H1 (cell line): ENCODE measurements at regions not wholly inside any gene's neighbourhood (a gene's known extent, or its start where the extent isn't known, plus 50 kb on each side); places are given as distances from the start of the nearest gene placed in this dataset.

Source experiments
- CTCF ChIA-PET: fragments of 300-600 bp; sonication (Branson Sonifier 250); formaldehyde crosslinking; loops from one replicate; lab custom pipeline; 2021; ENCODE audit not compliant: partially characterized antibody; lab: Charles Lee
- POLR2A ChIA-PET: fragments of 300-600 bp; sonication (Branson Sonifier 250); formaldehyde crosslinking; loops from one replicate; lab custom pipeline; 2021; ENCODE audit warnings: inconsistent platforms; ENCODE audit not compliant: partially characterized antibody; lab: Charles Lee
- DNase-seq, 2 experiments: peaks; one replicate each; pipeline versions ENCODE4 v3.0.0 to v3.0.0-alpha.2; 2010 to 2022; ENCODE audit warnings: low spot score in 2 of 2, low read depth in 1 of 2, mixed read lengths in 1 of 2
- FAIRE-seq: peaks from 2 replicates; lab custom pipeline; 2011; peaks lifted over from hg19 to GRCh38; lab: Jason Lieb, UNC
- H2AFZ ChIP-seq: 2 replicates; pipeline ENCODE4 v1.8.1; 2012; ENCODE audit warnings: low read length, inconsistent platforms
- H2AK5ac ChIP-seq: 2 replicates; pipeline ENCODE4 v1.6.1; 2013; ENCODE audit warnings: low read depth, low read length
- H2BK120ac ChIP-seq: replicated peaks from 2 replicates; pipeline ENCODE3; 2013; ENCODE audit warnings: low read depth, low read length, inconsistent platforms
- H2BK12ac ChIP-seq: 2 replicates; pipeline ENCODE4 v1.6.1; 2013; ENCODE audit warnings: low read depth, low read length
- H2BK15ac ChIP-seq: 2 replicates; pipeline ENCODE4 v1.6.1; 2013; ENCODE audit warnings: low read length
- H2BK20ac ChIP-seq: 2 replicates; pipeline ENCODE4 v1.6.1; 2013; ENCODE audit warnings: low read length
- H2BK5ac ChIP-seq: 2 replicates; pipeline ENCODE4 v1.6.1; 2013; ENCODE audit warnings: low read depth, low read length
- H3K14ac ChIP-seq: 2 replicates; pipeline ENCODE4 v1.6.1; 2013; ENCODE audit warnings: inconsistent platforms; ENCODE audit not compliant: insufficient read length
- H3K18ac ChIP-seq: 2 replicates; pipeline ENCODE4 v1.6.1; 2013; ENCODE audit warnings: low read length; ENCODE audit errors: extremely low read depth
- H3K23ac ChIP-seq: 2 replicates; pipeline ENCODE4 v1.6.1; 2013; ENCODE audit warnings: inconsistent platforms; ENCODE audit not compliant: insufficient read length
- H3K23me2 ChIP-seq: 2 replicates; pipeline ENCODE4 v1.6.1; 2013; ENCODE audit warnings: low read depth, low read length
- H3K27ac ChIP-seq: 2 replicates; pipeline ENCODE4 v1.6.1; 2011; ENCODE audit warnings: low read depth, low read length, inconsistent platforms
- H3K27me3 ChIP-seq, 4 experiments: replicated peaks in 1 of 4; 1 replicate in 1 of 4; 2 replicates in 3 of 4; pipeline versions ENCODE4 v1.6.1 to v1.8.1; 2011 to 2013; ENCODE audit warnings: low read length in 3 of 4, mild to moderate bottlenecking in 3 of 4, inconsistent platforms in 2 of 4, mixed read lengths in 2 of 4, moderate library complexity in 1 of 4; ENCODE audit not compliant: control insufficient read depth in 3 of 4, insufficient read depth in 3 of 4; ENCODE audit errors: extremely low read depth in 1 of 4
- H3K36me3 ChIP-seq, 4 experiments: 2 replicates each; pipeline versions ENCODE4 v1.6.1 to v1.8.1; 2011 to 2013; ENCODE audit warnings: mild to moderate bottlenecking in 4 of 4, low read length in 3 of 4, moderate library complexity in 2 of 4, control low read depth in 1 of 4, inconsistent platforms in 1 of 4; ENCODE audit not compliant: insufficient read depth in 4 of 4, control insufficient read depth in 2 of 4
- H3K4ac ChIP-seq: replicated peaks from 2 replicates; pipeline ENCODE3; 2013; ENCODE audit warnings: low read length, low read depth, mixed read lengths, inconsistent platforms; ENCODE audit not compliant: insufficient read length
- H3K4me1 ChIP-seq, 4 experiments: replicated peaks in 1 of 4; 1 replicate in 1 of 4; 2 replicates in 3 of 4; pipeline versions ENCODE4 v1.6.1 to v1.8.1; 2011 to 2013; ENCODE audit warnings: low read length in 3 of 4, inconsistent platforms in 2 of 4, mixed read lengths in 1 of 4; ENCODE audit not compliant: insufficient read depth in 4 of 4, control insufficient read depth in 3 of 4
- H3K4me2 ChIP-seq, 2 experiments: 2 replicates each; pipeline versions ENCODE4 v1.6.1 to v1.8.1; 2011 to 2013; ENCODE audit warnings: low read depth in 2 of 2, low read length in 2 of 2, control low read depth in 1 of 2, inconsistent platforms in 1 of 2, mild to moderate bottlenecking in 1 of 2; ENCODE audit not compliant: insufficient read depth in 1 of 2
- H3K4me3 ChIP-seq, 4 experiments: fragments of 200-600, 300-600 bp in 1 of 4; sonication (generic), shearing (Covaris generic), sonication (Bioruptor Twin) in 1 of 4; 2 replicates each; pipeline versions ENCODE4 v1.5.1 to v1.8.1; 2011 to 2016; ENCODE audit warnings: low read length in 4 of 4, low read depth in 3 of 4, control low read depth in 2 of 4, inconsistent platforms in 2 of 4, mild to moderate bottlenecking in 2 of 4, mixed read lengths in 1 of 4, moderate library complexity in 1 of 4; ENCODE audit not compliant: insufficient read depth in 2 of 4; ENCODE audit errors: extremely low read depth in 1 of 4
- H3K56ac ChIP-seq: replicated peaks from 2 replicates; pipeline ENCODE3; 2013; ENCODE audit warnings: low read depth, mild to moderate bottlenecking, mixed read lengths, low read length, inconsistent platforms; ENCODE audit not compliant: insufficient read length
- H3K79me1 ChIP-seq: 2 replicates; pipeline ENCODE4 v1.6.1; 2013; ENCODE audit warnings: low read depth, low read length, control low read depth
- H3K79me2 ChIP-seq, 2 experiments: 2 replicates each; pipeline versions ENCODE4 v1.6.1 to v1.8.1; 2012 to 2013; ENCODE audit warnings: low read length in 2 of 2, mild to moderate bottlenecking in 2 of 2, inconsistent platforms in 1 of 2; ENCODE audit not compliant: insufficient read depth in 2 of 2, control insufficient read depth in 1 of 2
- H3K9ac ChIP-seq, 4 experiments: replicated peaks in 1 of 4; 1 replicate in 1 of 4; 2 replicates in 3 of 4; pipeline versions ENCODE4 v1.6.1 to v1.8.1; 2011 to 2013; ENCODE audit warnings: low read depth in 3 of 4, low read length in 3 of 4, control low read depth in 2 of 4, mild to moderate bottlenecking in 2 of 4, moderate library complexity in 2 of 4, inconsistent platforms in 1 of 4; ENCODE audit errors: extremely low read depth in 1 of 4
- H3K9me3 ChIP-seq, 2 experiments: 2 replicates each; pipeline versions ENCODE4 v1.6.1 to v1.8.1; 2012 to 2013; ENCODE audit warnings: mild to moderate bottlenecking in 2 of 2, moderate library complexity in 2 of 2, control low read depth in 1 of 2, inconsistent platforms in 1 of 2, low read depth in 1 of 2, low read length in 1 of 2, mixed read lengths in 1 of 2; ENCODE audit not compliant: insufficient read depth in 2 of 2
- H4K20me1 ChIP-seq, 2 experiments: replicated peaks in 1 of 2; 2 replicates each; pipeline versions ENCODE3 to v1.8.1; 2011 to 2013; ENCODE audit warnings: inconsistent platforms in 2 of 2, low read length in 2 of 2, mild to moderate bottlenecking in 1 of 2; ENCODE audit not compliant: insufficient read depth in 2 of 2, control insufficient read depth in 1 of 2
- H4K5ac ChIP-seq: 2 replicates; pipeline ENCODE4 v1.6.1; 2013; ENCODE audit warnings: low read length, low read depth, mixed read lengths, inconsistent platforms; ENCODE audit not compliant: insufficient read length
- H4K8ac ChIP-seq: 2 replicates; pipeline ENCODE4 v1.8.0; 2013; ENCODE audit warnings: mild to moderate bottlenecking, moderate library complexity, low read length, inconsistent platforms; ENCODE audit not compliant: insufficient read depth; ENCODE audit errors: extremely low read depth
- H4K91ac ChIP-seq: replicated peaks from 2 replicates; pipeline ENCODE3; 2013; ENCODE audit warnings: low read length, mixed read lengths, inconsistent platforms; ENCODE audit not compliant: insufficient read length
- BRCA1 ChIP-seq: IDR thresholded peaks from 2 replicates; pipeline ENCODE4 v1.6.1; 2012; ENCODE audit warnings: low read depth, low read length, improper control_type of control experiment
- EP300 ChIP-seq, 2 experiments: IDR thresholded peaks; 1 replicate in 1 of 2; 2 replicates in 1 of 2; pipeline ENCODE4 v1.6.1; 2011 to 2012; ENCODE audit warnings: low read depth in 2 of 2, low read length in 2 of 2, mild to moderate bottlenecking in 2 of 2, borderline replicate concordance in 1 of 2, inconsistent platforms in 1 of 2, moderate library complexity in 1 of 2
- FOSL1 ChIP-seq: IDR thresholded peaks from 2 replicates; pipeline ENCODE4 v1.6.1; 2011; ENCODE audit warnings: mild to moderate bottlenecking, low read depth, low read length, moderate library complexity; ENCODE audit not compliant: insufficient read depth
- JUND ChIP-seq: IDR thresholded peaks from 2 replicates; pipeline ENCODE4 v1.6.1; 2011; ENCODE audit warnings: mild to moderate bottlenecking, improper control_type of control experiment, low read length
- NRF1 ChIP-seq: IDR thresholded peaks from 2 replicates; pipeline ENCODE4 v1.6.1; 2011; ENCODE audit warnings: mild to moderate bottlenecking, low read depth, low read length, improper control_type of control experiment
- PHF8 ChIP-seq: fragments of 200-600 bp; sonication (generic); conservative IDR thresholded peaks from 2 replicates; pipeline ENCODE4 v1.7.1; 2012; ENCODE audit warnings: low read depth, mild to moderate bottlenecking, inconsistent platforms, low read length, moderate library complexity
- POLR2A ChIP-seq, 2 experiments: IDR thresholded peaks; 1 replicate in 1 of 2; 2 replicates in 1 of 2; pipeline ENCODE4 v1.6.1; 2011; ENCODE audit warnings: low read depth in 2 of 2, low read length in 2 of 2, mild to moderate bottlenecking in 2 of 2; ENCODE audit errors: control extremely low read depth in 1 of 2
- RAD21 ChIP-seq, 2 experiments: IDR thresholded peaks in 1 of 2; conservative IDR thresholded peaks in 1 of 2; 2 replicates each; pipeline ENCODE4 v1.6.1; 2011; ENCODE audit warnings: low read depth in 2 of 2, low read length in 2 of 2, improper control_type of control experiment in 1 of 2, inconsistent platforms in 1 of 2, mild to moderate bottlenecking in 1 of 2, moderate library complexity in 1 of 2
- RNF2 ChIP-seq: fragments of 200-900, 300-1000 bp; sonication (generic); IDR thresholded peaks from 2 replicates; pipeline ENCODE4 v1.7.1; 2016; ENCODE audit warnings: borderline replicate concordance, low read depth, mild to moderate bottlenecking, antibody characterized with exemption, low read length; ENCODE audit not compliant: poor library complexity, severe bottlenecking; ENCODE audit errors: missing control alignments
- SIN3A ChIP-seq, 2 experiments: IDR thresholded peaks in 1 of 2; conservative IDR thresholded peaks in 1 of 2; 2 replicates each; pipeline ENCODE4 v1.6.1; 2011 to 2012; ENCODE audit warnings: low read length in 2 of 2, improper control_type of control experiment in 1 of 2, low read depth in 1 of 2, mild to moderate bottlenecking in 1 of 2
- SIRT6 ChIP-seq: IDR thresholded peaks from one replicate; pipeline ENCODE4 v1.7.1; 2012; ENCODE audit warnings: low read length, inconsistent platforms
- TCF12 ChIP-seq: IDR thresholded peaks from 2 replicates; pipeline ENCODE4 v1.6.1; 2011; ENCODE audit warnings: low read depth, mild to moderate bottlenecking, low read length
- WGBS, 2 experiments: shearing (Covaris generic) in 1 of 2; methylation state at CpG; one replicate each; pipeline versions ENCODE4 v1.1.6 to v1.1.7; 2013 to 2015; ENCODE audit warnings: low lambda C conversion rate in 2 of 2, mixed read lengths in 2 of 2, inconsistent platforms in 1 of 2, low coverage in 1 of 2, missing lambda C conversion rate in 1 of 2; ENCODE audit not compliant: insufficient replicate concordance in 2 of 2, insufficient coverage in 1 of 2, insufficient read length in 1 of 2; ENCODE audit errors: extremely low coverage in 1 of 2, missing lambda C conversion rate in 1 of 2; 5-methylcytosine and 5-hydroxymethylcytosine counted together

GRCh38 chr13:99027661-99028425, 50.0 kb upstream of the DOCK9 start:
- Histone ChIP-seq H3K27me3 (no peaks in the 10 kb centered on the region), H3K9ac (no peak overlapping the region), H4K91ac (no peak overlapping the region), H3K23me2 (no peaks in the 10 kb centered on the region), H2BK15ac (no peak overlapping the region), H3K4ac (no peak overlapping the region), H3K4me2 (no peak overlapping the region), H3K27ac (no peak overlapping the region), H3K9me3 (0 out of 4 replicates have a peak, but pooled peaks cover 0 to 3% of the 10 kb centered on the region in 2 experiments), H2AFZ (no peak overlapping the region), H3K14ac (no peak overlapping the region), H3K4me3 (no peak overlapping the region), H4K5ac (no peak overlapping the region), H3K36me3 (no peaks in the 10 kb centered on the region), H3K18ac (no peak overlapping the region), H4K20me1 (no peaks in the 10 kb centered on the region), H3K56ac (no peak overlapping the region), H2BK120ac (no peak overlapping the region), H3K23ac (no peak overlapping the region), H2BK12ac (no peak overlapping the region), H2BK20ac (no peak overlapping the region), H2AK5ac (no peak overlapping the region), H3K4me1 (0 out of 7 replicates have a peak, but pooled peaks cover 0 to 1% (median 0%) of the 10 kb centered on the region in 4 experiments), H3K79me1 (no peaks in the 10 kb centered on the region), H4K8ac (peak overlapping the region; percentile 28; the same call in 1 of the 2 replicates), H3K79me2 (no peaks in the 10 kb centered on the region), H2BK5ac (no peak overlapping the region)
- WGBS, 2 experiments = 79% methylated on average over 5 of the region's 5 CpGs; no CpG with 5 or more reads in 1 of the 2 experiments
- POLR2A ChIA-PET = no interaction called here
- no peak for DNase-seq
- no peak for FAIRE-seq
- CTCF ChIA-PET = interaction anchor here (0.6 to 3.0 kb wide), 16 partner anchors 9 to 190 kb away, joined by 3 to 13 read pairs (median 6); no protein-coding TSS in a partner anchor
- TF ChIP-seq SIRT6 (no peak), SIN3A (conservative IDR thresholded peaks at IDR 0.05 in 1 of 2, IDR thresholded peaks at IDR 0.05 in 1 of 2; ENCODE audit: low read depth in 1 of 2, low read length in 2 of 2) (no peak), PHF8 (no peak), EP300 (IDR thresholded peaks at IDR 0.05; ENCODE audit: borderline replicate concordance in 1 of 2, low read depth in 2 of 2, low read length in 2 of 2) (no peak), BRCA1 (no peak), TCF12 (no peak), JUND (no peak), NRF1 (no peak), RAD21 (IDR thresholded peaks at IDR 0.05 in 1 of 2, conservative IDR thresholded peaks at IDR 0.05 in 1 of 2; ENCODE audit: low read depth in 2 of 2, low read length in 2 of 2) (no peak), POLR2A (IDR thresholded peaks at IDR 0.05; ENCODE audit: control extremely low read depth in 1 of 2, low read depth in 2 of 2, low read length in 2 of 2) (no peak), FOSL1 (no peak), RNF2 (no peak)
